HEK293 (cell line): ENCODE measurements at regions not wholly inside any gene's neighbourhood (a gene's known extent, or its start where the extent isn't known, plus 50 kb on each side); places are given as distances from the start of the nearest gene placed in this dataset.

ENCODE experiments used
- CTCF ChIA-PET: fragments of 350-600 bp; formaldehyde crosslinking; extraction: SDS; loops from one replicate; lab custom pipeline; 2021; ENCODE audit warnings: antibody characterized with exemption; lab: Yijun Ruan, JAX
- POLR2A ChIA-PET: fragments of 300-600 bp; formaldehyde crosslinking; extraction: SDS; loops from one replicate; lab custom pipeline; 2020; ENCODE audit warnings: antibody characterized with exemption, inconsistent platforms; lab: Yijun Ruan, JAX
- H3K27ac ChIP-seq: fragments of 200-500 bp; sonication (Bioruptor generic); 2 replicates; pipeline ENCODE4 v1.5.1; 2014; ENCODE audit warnings: low read depth, low read length, control low read depth, inconsistent platforms; ENCODE audit errors: extremely low read depth
- H3K36me3 ChIP-seq, 2 experiments: fragments of 200-500 bp in 1 of 2; sonication (Bioruptor generic) in 1 of 2; 1 replicate in 1 of 2; 2 replicates in 1 of 2; pipeline ENCODE4 v1.5.1; 2014 to 2017; ENCODE audit warnings: inconsistent platforms in 2 of 2, low read length in 2 of 2; ENCODE audit not compliant: control insufficient read depth in 2 of 2, insufficient read depth in 1 of 2
- H3K4me1 ChIP-seq: fragments of 200-500 bp; sonication (Bioruptor generic); 2 replicates; pipeline ENCODE4 v1.5.1; 2014; ENCODE audit warnings: mild to moderate bottlenecking, low read length, inconsistent platforms; ENCODE audit not compliant: control insufficient read depth, insufficient read depth
- H3K4me3 ChIP-seq: 2 replicates; pipeline ENCODE4 v1.5.1; 2011; ENCODE audit warnings: low read depth, mild to moderate bottlenecking, control low read depth, low read length, moderate library complexity
- H3K9me3 ChIP-seq: fragments of 200-500 bp; sonication (Bioruptor generic); 2 replicates; pipeline ENCODE4 v1.5.1; 2014; ENCODE audit warnings: low read depth, low read length, inconsistent platforms; ENCODE audit not compliant: control insufficient read depth, insufficient read depth
- BCL11A ChIP-seq: fragments of 450-650 bp; formaldehyde crosslinking; IDR thresholded peaks from 2 replicates; pipeline ENCODE4 v1.5.1; 2016; ENCODE audit warnings: low read depth, missing biosample characterization, missing genetic modification characterization
- IKZF3 ChIP-seq: fragments of 450-650 bp; IDR thresholded peaks from 2 replicates; pipeline ENCODE4 v1.5.0; 2018; ENCODE audit warnings: missing biosample characterization, mild to moderate bottlenecking, missing genetic modification characterization, moderate library complexity
- KLF1 ChIP-seq: fragments of 450-650 bp; formaldehyde crosslinking; IDR thresholded peaks from 2 replicates; pipeline ENCODE4 v1.5.1; 2016; ENCODE audit warnings: missing biosample characterization, missing genetic modification characterization
- KLF16 ChIP-seq: fragments of 450-650 bp; formaldehyde crosslinking; IDR thresholded peaks from 2 replicates; pipeline ENCODE4 v1.5.1; 2017; ENCODE audit warnings: missing biosample characterization, missing genetic modification characterization
- KLF7 ChIP-seq: fragments of 450-650 bp; formaldehyde crosslinking; IDR thresholded peaks from 2 replicates; pipeline ENCODE4 v1.5.1; 2016; ENCODE audit warnings: missing biosample characterization, missing genetic modification characterization, borderline replicate concordance
- MYNN ChIP-seq: fragments of 450-650 bp; formaldehyde crosslinking; IDR thresholded peaks from 2 replicates; pipeline ENCODE4 v1.5.1; 2016; ENCODE audit warnings: missing biosample characterization, missing genetic modification characterization, borderline replicate concordance
- OSR2 ChIP-seq: fragments of 450-650 bp; formaldehyde crosslinking; IDR thresholded peaks from 2 replicates; pipeline ENCODE4 v1.5.1; 2016; ENCODE audit warnings: missing biosample characterization, missing genetic modification characterization
- TCF7L2 ChIP-seq: IDR thresholded peaks from 2 replicates; pipeline ENCODE4 v1.6.1; 2011; ENCODE audit warnings: low read depth, mild to moderate bottlenecking, inconsistent platforms, low read length, moderate library complexity, borderline replicate concordance
- ZNF157 ChIP-seq: fragments of 450-650 bp; formaldehyde crosslinking; IDR thresholded peaks from 2 replicates; pipeline ENCODE4 v1.5.1; 2016; ENCODE audit warnings: missing biosample characterization, missing genetic modification characterization
- ZNF18 ChIP-seq: fragments of 450-650 bp; formaldehyde crosslinking; IDR thresholded peaks from 2 replicates; pipeline ENCODE4 v1.5.1; 2016; ENCODE audit warnings: missing biosample characterization, missing genetic modification characterization
- ZNF24 ChIP-seq: fragments of 450-650 bp; formaldehyde crosslinking; IDR thresholded peaks from 2 replicates; pipeline ENCODE4 v1.5.1; 2016; ENCODE audit warnings: missing biosample characterization, missing genetic modification characterization
- ZNF266 ChIP-seq: fragments of 450-650 bp; formaldehyde crosslinking; IDR thresholded peaks from 2 replicates; pipeline ENCODE4 v1.5.1; 2016; ENCODE audit warnings: missing biosample characterization, missing genetic modification characterization, low read depth
- ZNF311 ChIP-seq: fragments of 450-650 bp; formaldehyde crosslinking; IDR thresholded peaks from 2 replicates; pipeline ENCODE4 v1.5.1; 2017; ENCODE audit warnings: missing biosample characterization, missing genetic modification characterization, borderline replicate concordance
- ZNF514 ChIP-seq: fragments of 450-650 bp; formaldehyde crosslinking; IDR thresholded peaks from 2 replicates; pipeline ENCODE4 v1.5.1; 2016; ENCODE audit warnings: missing biosample characterization, missing genetic modification characterization
- ZNF544 ChIP-seq: fragments of 450-650 bp; formaldehyde crosslinking; IDR thresholded peaks from 2 replicates; pipeline ENCODE4 v1.5.0; 2017; ENCODE audit warnings: missing biosample characterization, missing genetic modification characterization
- ZNF600 ChIP-seq: fragments of 450-650 bp; formaldehyde crosslinking; IDR thresholded peaks from 2 replicates; pipeline ENCODE4 v1.5.1; 2016; ENCODE audit warnings: missing biosample characterization, missing genetic modification characterization
- ZNF610 ChIP-seq: fragments of 450-650 bp; formaldehyde crosslinking; IDR thresholded peaks from 2 replicates; pipeline ENCODE4 v1.5.1; 2016; ENCODE audit warnings: missing biosample characterization, missing genetic modification characterization, borderline replicate concordance
- TF ChIP-seq, protein P1 (sequence below): fragments of 450-650 bp; IDR thresholded peaks from 2 replicates; pipeline ENCODE4 v1.5.1; 2018; ENCODE audit warnings: missing biosample characterization, missing genetic modification characterization
- TF ChIP-seq, protein P2 (sequence below): fragments of 450-650 bp; formaldehyde crosslinking; IDR thresholded peaks from 2 replicates; pipeline ENCODE4 v1.5.0; 2017; ENCODE audit warnings: missing biosample characterization, missing genetic modification characterization, borderline replicate concordance
- TF ChIP-seq, protein P3 (sequence below): fragments of 450-650 bp; formaldehyde crosslinking; IDR thresholded peaks from 2 replicates; pipeline ENCODE4 v1.5.1; 2016; ENCODE audit warnings: missing biosample characterization, missing genetic modification characterization, borderline replicate concordance

GRCh38 chr20:55155360-55155759 lies 680.0 kb downstream of the DOK5 start (continued):
- no peak for TF ChIP-seq KLF16 (tag by site-specific recombination)
- TF ChIP-seq ZNF311 (tag by site-specific recombination), result no peak
- TF ChIP-seq KLF1 (tag by site-specific recombination), result no peak
- no peak for TF ChIP-seq ZNF600
- TF ChIP-seq, protein P1, sequence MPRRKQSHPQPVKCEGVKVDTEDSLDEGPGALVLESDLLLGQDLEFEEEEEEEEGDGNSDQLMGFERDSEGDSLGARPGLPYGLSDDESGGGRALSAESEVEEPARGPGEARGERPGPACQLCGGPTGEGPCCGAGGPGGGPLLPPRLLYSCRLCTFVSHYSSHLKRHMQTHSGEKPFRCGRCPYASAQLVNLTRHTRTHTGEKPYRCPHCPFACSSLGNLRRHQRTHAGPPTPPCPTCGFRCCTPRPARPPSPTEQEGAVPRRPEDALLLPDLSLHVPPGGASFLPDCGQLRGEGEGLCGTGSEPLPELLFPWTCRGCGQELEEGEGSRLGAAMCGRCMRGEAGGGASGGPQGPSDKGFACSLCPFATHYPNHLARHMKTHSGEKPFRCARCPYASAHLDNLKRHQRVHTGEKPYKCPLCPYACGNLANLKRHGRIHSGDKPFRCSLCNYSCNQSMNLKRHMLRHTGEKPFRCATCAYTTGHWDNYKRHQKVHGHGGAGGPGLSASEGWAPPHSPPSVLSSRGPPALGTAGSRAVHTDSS (tag by site-specific recombination), result no peak
- TF ChIP-seq ZNF266 (tag by site-specific recombination), result no peak

- H3K4me1 ChIP-seq, result no peaks in the 10 kb centered on the region
- no peaks in the 10 kb centered on the region for H3K9me3 ChIP-seq
- no peak overlapping the region for H3K4me3 ChIP-seq
- CTCF ChIA-PET, result no interaction called here
- no peaks in the 10 kb centered on the region for H3K36me3 ChIP-seq
- H3K27ac ChIP-seq, result no peak overlapping the region
- TF ChIP-seq ZNF24 (tag by site-specific recombination) (no peak), TCF7L2 (no peak), ZNF18 (tag by site-specific recombination) (no peak), MYNN (tag by site-specific recombination) (no peak), IKZF3 (tag by site-specific recombination) (no peak), ZNF544 (tag by site-specific recombination) (no peak), BCL11A (tag by site-specific recombination) (no peak), ZNF514 (tag by site-specific recombination) (no peak), ZNF157 (no peak), ZNF610 (tag by site-specific recombination) (no peak), KLF16 (tag by site-specific recombination) (no peak), KLF7 (no peak), OSR2 (no peak)
- TF ChIP-seq, protein P2, sequence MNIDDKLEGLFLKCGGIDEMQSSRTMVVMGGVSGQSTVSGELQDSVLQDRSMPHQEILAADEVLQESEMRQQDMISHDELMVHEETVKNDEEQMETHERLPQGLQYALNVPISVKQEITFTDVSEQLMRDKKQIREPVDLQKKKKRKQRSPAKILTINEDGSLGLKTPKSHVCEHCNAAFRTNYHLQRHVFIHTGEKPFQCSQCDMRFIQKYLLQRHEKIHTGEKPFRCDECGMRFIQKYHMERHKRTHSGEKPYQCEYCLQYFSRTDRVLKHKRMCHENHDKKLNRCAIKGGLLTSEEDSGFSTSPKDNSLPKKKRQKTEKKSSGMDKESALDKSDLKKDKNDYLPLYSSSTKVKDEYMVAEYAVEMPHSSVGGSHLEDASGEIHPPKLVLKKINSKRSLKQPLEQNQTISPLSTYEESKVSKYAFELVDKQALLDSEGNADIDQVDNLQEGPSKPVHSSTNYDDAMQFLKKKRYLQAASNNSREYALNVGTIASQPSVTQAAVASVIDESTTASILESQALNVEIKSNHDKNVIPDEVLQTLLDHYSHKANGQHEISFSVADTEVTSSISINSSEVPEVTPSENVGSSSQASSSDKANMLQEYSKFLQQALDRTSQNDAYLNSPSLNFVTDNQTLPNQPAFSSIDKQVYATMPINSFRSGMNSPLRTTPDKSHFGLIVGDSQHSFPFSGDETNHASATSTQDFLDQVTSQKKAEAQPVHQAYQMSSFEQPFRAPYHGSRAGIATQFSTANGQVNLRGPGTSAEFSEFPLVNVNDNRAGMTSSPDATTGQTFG (tag by site-specific recombination), result no peak
- TF ChIP-seq, protein P3, sequence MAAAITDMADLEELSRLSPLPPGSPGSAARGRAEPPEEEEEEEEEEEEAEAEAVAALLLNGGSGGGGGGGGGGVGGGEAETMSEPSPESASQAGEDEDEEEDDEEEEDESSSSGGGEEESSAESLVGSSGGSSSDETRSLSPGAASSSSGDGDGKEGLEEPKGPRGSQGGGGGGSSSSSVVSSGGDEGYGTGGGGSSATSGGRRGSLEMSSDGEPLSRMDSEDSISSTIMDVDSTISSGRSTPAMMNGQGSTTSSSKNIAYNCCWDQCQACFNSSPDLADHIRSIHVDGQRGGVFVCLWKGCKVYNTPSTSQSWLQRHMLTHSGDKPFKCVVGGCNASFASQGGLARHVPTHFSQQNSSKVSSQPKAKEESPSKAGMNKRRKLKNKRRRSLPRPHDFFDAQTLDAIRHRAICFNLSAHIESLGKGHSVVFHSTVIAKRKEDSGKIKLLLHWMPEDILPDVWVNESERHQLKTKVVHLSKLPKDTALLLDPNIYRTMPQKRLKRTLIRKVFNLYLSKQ, result no peak
- POLR2A ChIA-PET, result no interaction called here
These were observed 677.7 kb downstream of the DOK5 start for GRCh38 chr20:55153001-55153645.
